GM10248 (cell line): ENCODE measurements at regions not wholly inside any gene's neighbourhood (a gene's known extent, or its start where the extent isn't known, plus 50 kb on each side); places are given as distances from the start of the nearest gene placed in this dataset.

Experiments
- CTCF ChIA-PET: fragments of 300-600 bp; sonication (Branson Sonifier 250); formaldehyde crosslinking; extraction: SDS; loops from one replicate; lab custom pipeline; 2021; ENCODE audit warnings: antibody characterized with exemption; lab: Yijun Ruan, JAX
- POLR2A ChIA-PET: fragments of 350-650 bp; sonication (Branson Sonifier 250); formaldehyde crosslinking; extraction: SDS; loops from one replicate; lab custom pipeline; 2020; ENCODE audit warnings: antibody characterized with exemption; lab: Yijun Ruan, JAX
- DNase-seq: peaks from one replicate; pipeline ENCODE4 v3.0.0; 2012; ENCODE audit errors: extremely low spot score
- CTCF ChIP-seq: IDR thresholded peaks from 2 replicates; pipeline ENCODE4 v1.5.1; 2012; ENCODE audit warnings: mild to moderate bottlenecking, low read depth; ENCODE audit errors: extremely low read depth, missing control alignments, control extremely low read depth

GRCh38 chr5:21121213-21121612 is 1133.2 kb upstream of the CDH18 start:
- ChIA-PET POLR2A (no interaction called here), CTCF (no interaction called here)
- DNase-seq = no peak
- TF ChIP-seq CTCF = no peak

DNA sequence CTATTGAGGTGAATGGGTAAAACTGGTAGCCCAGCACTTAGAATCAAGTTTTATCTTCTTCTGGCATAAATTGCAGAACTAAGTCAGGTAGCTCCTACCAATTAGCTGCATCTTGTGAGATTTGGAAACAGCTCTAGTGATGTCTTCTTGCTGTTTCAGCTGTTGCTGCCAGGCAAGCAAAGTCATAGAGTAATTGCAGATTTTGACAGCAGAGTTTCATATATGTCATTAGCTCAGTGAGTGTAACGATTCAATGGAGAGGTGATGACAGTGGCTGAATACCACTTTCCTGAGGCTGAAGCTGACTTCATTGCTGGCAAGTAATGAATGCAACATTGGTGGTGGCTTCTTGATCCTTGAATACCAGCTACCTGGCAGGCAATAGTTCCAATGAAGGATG is 1109.7 kb upstream of the CDH18 start:
- no peak for DNase-seq
- TF ChIP-seq CTCF = no peak
- POLR2A ChIA-PET = no interaction called here
- CTCF ChIA-PET = interaction anchor here (1.0 kb wide), 1 partner anchor 20 kb away, joined by 3 read pairs; no protein-coding TSS in a partner anchor

GRCh38 chr5:21094619-21095018 is 1106.6 kb upstream of the CDH18 start:
- ChIA-PET POLR2A (no interaction called here), CTCF (interaction anchor here (3.4 kb wide), 1 partner anchor 9 kb away, joined by 12 read pairs; no protein-coding TSS in a partner anchor)
- DNase-seq = no peak
- TF ChIP-seq CTCF = no peak

GRCh38 chr5:21087766-21088165 is 1099.8 kb upstream of the CDH18 start:
- POLR2A ChIA-PET = no interaction called here
- CTCF ChIA-PET = interaction anchor here (1.2 kb wide), 1 partner anchor 10 kb away, joined by 3 read pairs; no protein-coding TSS in a partner anchor
- no peak for DNase-seq
- TF ChIP-seq CTCF = no peak

DNA sequence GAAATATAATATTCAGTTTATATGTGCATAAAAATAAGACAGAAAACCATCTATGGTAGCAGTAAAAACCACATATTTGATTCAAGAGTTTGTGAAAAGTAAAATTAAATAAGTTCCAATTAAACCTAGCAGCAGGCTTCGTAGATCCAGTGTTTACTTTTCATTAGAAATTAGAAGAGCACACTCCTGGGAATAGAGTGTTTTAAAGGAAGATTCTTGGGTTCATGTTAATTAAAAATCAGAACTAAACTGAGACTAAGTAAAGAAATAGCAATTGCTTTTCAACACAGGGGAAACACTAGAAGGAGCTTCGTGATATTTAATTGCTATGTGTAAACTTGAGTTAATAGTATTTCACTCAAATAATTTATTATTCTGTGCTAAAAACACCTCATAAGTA is 1097.8 kb upstream of the CDH18 start:
- DNase-seq = no peak
- ChIA-PET POLR2A (no interaction called here), CTCF (no interaction called here)
- no peak for TF ChIP-seq CTCF

DNA sequence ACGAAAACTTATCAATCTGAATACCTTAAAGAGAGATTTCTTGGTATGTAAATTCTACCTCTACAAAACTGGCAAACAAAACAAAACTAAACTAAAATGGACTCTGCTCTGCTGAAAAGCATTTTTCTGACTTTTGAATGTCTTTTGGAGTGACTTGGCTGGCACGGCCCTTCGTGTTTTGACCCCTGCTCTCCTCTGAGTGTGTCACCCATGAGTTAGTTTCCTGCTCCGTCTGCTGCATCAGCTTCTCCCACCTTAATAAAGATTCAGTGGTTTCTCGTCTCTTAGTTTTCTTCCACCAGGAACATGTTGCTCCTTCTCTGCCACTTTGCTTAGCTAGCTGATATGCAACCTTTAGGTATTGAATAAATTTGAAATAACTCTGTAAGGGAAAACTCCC is 1084.0 kb upstream of the CDH18 start:
- DNase-seq = no peak
- POLR2A ChIA-PET = no interaction called here
- CTCF ChIA-PET = interaction anchor here (1.1 kb wide), 1 partner anchor 17 kb away, joined by 3 read pairs; no protein-coding TSS in a partner anchor
- no peak for TF ChIP-seq CTCF

DNA sequence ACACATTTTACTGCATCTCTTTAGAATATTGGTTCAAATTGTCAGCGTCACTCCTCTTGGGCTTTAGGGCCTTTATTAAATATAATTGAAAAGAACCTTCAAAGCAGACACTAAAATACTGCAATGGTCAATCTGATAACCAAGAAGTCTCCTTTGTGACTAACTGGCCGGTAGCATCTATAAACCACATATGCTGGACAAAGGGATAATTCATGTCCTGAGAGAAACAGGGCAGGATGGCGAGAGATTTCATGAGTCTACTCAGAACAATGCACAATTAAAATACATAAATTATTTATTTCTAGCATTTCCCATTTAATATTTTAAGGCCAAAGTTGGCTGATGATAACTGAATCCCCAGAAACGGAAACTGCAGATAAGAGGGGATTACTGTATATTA is 1083.4 kb upstream of the CDH18 start:
- CTCF ChIA-PET = no interaction called here
- no peak for TF ChIP-seq CTCF
- POLR2A ChIA-PET = no interaction called here
- no peak for DNase-seq
